Suppressor macrophage (primary cell): ENCODE measurements at regions not wholly inside any gene's neighbourhood (a gene's known extent, or its start where the extent isn't known, plus 50 kb on each side); places are given as distances from the start of the nearest gene placed in this dataset.

Experiments used
- DNase-seq, 4 experiments: peaks; one replicate each; pipeline ENCODE4 v3.0.0-alpha.2; 2020 to 2022

GRCh38 chr13:109669956-109670355 is 116.4 kb downstream of the IRS2 start:
- no peak for DNase-seq

GRCh38 chr13:109669234-109669612 is 117.2 kb downstream of the IRS2 start:
- no peak for DNase-seq

GRCh38 chr13:109668433-109669233 is 117.8 kb downstream of the IRS2 start:
- DNase-seq: no peak

- peak; percentile 23 to 56 (median 43) for DNase-seq
Measured at GRCh38 chr13:109667807-109668291, 118.5 kb downstream of the IRS2 start.

GRCh38 chr13:109667056-109667455 is 119.3 kb downstream of the IRS2 start:
- DNase-seq: peak in 1 of 4 experiments; percentile 24

- DNase-seq: no peak
Measured at GRCh38 chr13:109666656-109667055, 119.7 kb downstream of the IRS2 start.

GRCh38 chr13:109665781-109666249 is 120.6 kb downstream of the IRS2 start:
- no peak for DNase-seq

GRCh38 chr13:109665240-109665639 is 121.1 kb downstream of the IRS2 start:
- DNase-seq: no peak

GRCh38 chr13:109657395-109657794 is 129.0 kb downstream of the IRS2 start:
- DNase-seq: no peak

- DNase-seq: peak; percentile 20 to 71 (median 56)
Measured at GRCh38 chr13:109656206-109656605, 130.2 kb downstream of the IRS2 start.

GRCh38 chr13:109655611-109656010 is 130.8 kb downstream of the IRS2 start:
- DNase-seq: peak in 1 of 4 experiments; percentile 16

- peak; percentile 55 to 92 (median 78) for DNase-seq
Measured at GRCh38 chr13:109655206-109655600, 131.2 kb downstream of the IRS2 start.

- peak; percentile 69 to 94 (median 84) for DNase-seq
Measured at GRCh38 chr13:109654341-109655205, 131.8 kb downstream of the IRS2 start.

- DNase-seq: peak in 2 of 4 experiments; percentile 35 to 45
Measured at GRCh38 chr13:109652531-109652930, 133.9 kb downstream of the IRS2 start.

- DNase-seq: peak; percentile 20 to 51 (median 42)
Measured at GRCh38 chr13:109651854-109652253, 134.5 kb downstream of the IRS2 start.

GRCh38 chr13:109651311-109651710 is 135.1 kb downstream of the IRS2 start:
- no peak for DNase-seq

- peak in 1 of 4 experiments; percentile 31 for DNase-seq
Measured at GRCh38 chr13:109650861-109651260, 135.5 kb downstream of the IRS2 start.

- no peak for DNase-seq
Measured at GRCh38 chr13:109649713-109650112, 136.7 kb downstream of the IRS2 start.

GRCh38 chr13:109647699-109648098 is 138.7 kb downstream of the IRS2 start:
- DNase-seq: no peak

- DNase-seq: no peak
Measured at GRCh38 chr13:109647053-109647452, 139.3 kb downstream of the IRS2 start.

GRCh38 chr13:109646423-109646822 is 140.0 kb downstream of the IRS2 start:
- DNase-seq: no peak

- DNase-seq: no peak
Measured at GRCh38 chr13:109645831-109646230, 140.6 kb downstream of the IRS2 start.

- DNase-seq: no peak
Measured at GRCh38 chr13:109644956-109645355, 141.4 kb downstream of the IRS2 start.
